ENCODE measurements at regions not wholly inside any gene's neighbourhood (a gene's known extent, or its start where the extent isn't known, plus 50 kb on each side); places are given as distances from the start of the nearest gene placed in this dataset.
"Not testable (repeated sequence)": the region's sequence is repeated elsewhere in the genome, so short reads cannot be mapped to it uniquely, and the experiment has no call there.

DNA sequence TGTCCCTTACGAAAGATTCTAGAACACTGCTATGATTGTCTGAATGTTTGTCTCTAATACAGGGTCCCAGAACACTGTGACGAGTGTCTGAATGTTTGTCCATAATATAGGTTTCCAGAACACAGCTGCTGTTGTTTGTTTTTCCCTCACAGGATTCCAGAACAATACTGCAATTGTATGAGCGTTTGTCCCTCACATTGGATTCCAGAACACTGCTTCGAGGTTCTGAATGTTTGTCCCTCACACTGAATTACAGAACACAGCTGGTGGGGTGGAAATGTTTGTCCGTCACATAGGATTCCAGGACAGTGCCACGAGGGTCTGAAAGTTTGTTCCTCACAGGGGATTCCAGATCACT is 199.0 kb downstream of the FOXD4L6 start:
- not testable (repeated sequence) for H3K4me3 ChIP-seq (ENCODE audit: low read depth, low read length); H2AFZ ChIP-seq (ENCODE audit: low read length, unreplicated experiment); H3K27ac ChIP-seq (ENCODE audit: low read depth, low read length); H3K4me1 ChIP-seq (ENCODE audit: control insufficient read depth, insufficient read depth, low read length, unreplicated experiment); H3K36me3 ChIP-seq (ENCODE audit: insufficient read depth, low read length); H3K79me2 ChIP-seq (ENCODE audit: control insufficient read depth, insufficient read depth, low read length, unreplicated experiment)
- peaks cover 43% of the 10 kb centered on the region; the same call in 1 of the 2 replicates for H3K27me3 ChIP-seq (ENCODE audit: insufficient read depth, low read length)

DNA sequence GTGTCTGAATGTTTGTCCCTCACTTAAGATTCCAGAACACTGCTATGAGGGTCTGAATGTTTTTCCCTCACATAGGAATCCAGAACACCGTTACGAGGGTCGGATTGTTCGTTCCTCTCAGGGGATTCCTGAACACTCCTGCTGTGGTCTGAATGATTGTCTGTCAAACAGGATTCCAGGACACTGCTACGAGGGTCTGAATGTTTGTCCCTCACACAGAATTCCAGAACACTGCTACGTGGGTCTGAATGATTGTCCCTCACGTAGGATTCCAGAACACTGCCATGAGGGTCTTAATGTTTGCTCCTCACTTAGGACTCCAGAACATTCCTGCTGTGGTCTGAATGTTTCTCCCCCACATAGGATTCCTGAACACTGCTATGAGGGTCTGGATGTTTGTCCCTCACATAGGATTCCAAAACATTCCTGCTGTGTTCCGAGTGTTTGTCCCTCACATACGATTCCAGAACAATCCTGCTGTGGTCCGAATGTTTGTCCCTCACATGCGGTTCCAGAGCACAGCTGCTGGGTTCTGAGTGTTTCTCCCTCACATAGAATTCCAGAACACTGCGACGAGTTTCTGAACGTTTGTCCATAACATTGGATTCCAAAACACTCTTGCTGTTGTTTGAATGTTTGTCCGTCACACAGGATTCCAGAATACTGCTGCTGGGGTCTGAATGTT is 199.5 kb downstream of the FOXD4L6 start:
- H3K27me3 ChIP-seq (ENCODE audit: insufficient read depth, low read length): peaks cover 48% of the 10 kb centered on the region; the same call in 1 of the 2 replicates
- H3K4me1 ChIP-seq (ENCODE audit: control insufficient read depth, insufficient read depth, low read length, unreplicated experiment): no peaks in the 10 kb centered on the region
- no peaks in the 10 kb centered on the region for H3K36me3 ChIP-seq (ENCODE audit: insufficient read depth, low read length)
- no peak overlapping the region for H3K4me3 ChIP-seq (ENCODE audit: low read depth, low read length)
- no peak overlapping the region for H3K27ac ChIP-seq (ENCODE audit: low read depth, low read length)
- H2AFZ ChIP-seq (ENCODE audit: low read length, unreplicated experiment): no peak overlapping the region
- H3K79me2 ChIP-seq (ENCODE audit: control insufficient read depth, insufficient read depth, low read length, unreplicated experiment): no peaks in the 10 kb centered on the region

DNA sequence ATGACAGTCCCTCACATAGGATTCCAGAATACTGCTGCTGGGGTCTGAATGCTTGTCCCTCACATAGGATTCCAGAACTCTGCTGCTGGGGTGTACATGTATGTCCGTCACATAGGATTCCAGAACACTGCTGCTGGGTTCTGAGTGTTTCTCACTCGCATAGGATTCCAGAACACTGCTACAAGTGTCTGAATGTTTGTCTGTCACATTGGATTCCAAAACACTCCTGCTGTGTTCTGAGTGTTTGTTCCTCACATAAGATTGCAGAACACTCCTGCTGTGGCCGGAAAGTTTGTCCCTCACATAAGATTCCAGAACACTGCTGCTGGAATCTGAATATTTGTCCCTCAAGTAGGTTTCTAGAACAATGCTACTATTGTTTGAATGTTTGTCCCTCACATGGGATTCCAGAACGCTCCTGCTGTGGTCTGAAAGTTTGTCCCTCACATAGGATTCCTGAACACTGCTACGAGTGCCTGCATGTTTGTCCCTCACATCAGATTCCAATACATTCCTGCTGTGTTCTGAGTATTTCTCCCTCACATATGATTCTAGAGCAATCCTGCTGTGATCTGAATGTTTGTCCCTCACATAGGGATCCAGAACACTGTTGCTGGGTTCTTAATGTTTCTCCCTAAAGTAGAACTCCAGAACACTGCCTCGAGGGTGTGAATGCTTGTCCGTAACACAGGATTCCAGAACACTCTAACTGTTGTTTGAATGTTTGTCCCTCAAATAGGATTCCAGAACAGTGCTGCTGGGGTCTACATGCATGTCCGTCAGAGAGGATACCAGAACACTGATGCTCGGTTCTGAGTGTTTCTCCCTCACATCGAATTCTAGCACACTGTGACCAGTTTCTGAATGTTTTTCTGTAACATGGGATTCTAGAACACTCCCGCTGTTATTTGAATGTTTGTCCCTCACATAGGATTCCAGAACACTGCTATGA is 200.4 kb downstream of the FOXD4L6 start:
- H3K36me3 ChIP-seq (ENCODE audit: insufficient read depth, low read length): no peaks in the 10 kb centered on the region
- no peaks in the 10 kb centered on the region for H3K79me2 ChIP-seq (ENCODE audit: control insufficient read depth, insufficient read depth, low read length, unreplicated experiment)
- H3K27ac ChIP-seq (ENCODE audit: low read depth, low read length): no peak overlapping the region
- H2AFZ ChIP-seq (ENCODE audit: low read length, unreplicated experiment): no peak overlapping the region
- no peaks in the 10 kb centered on the region for H3K4me1 ChIP-seq (ENCODE audit: control insufficient read depth, insufficient read depth, low read length, unreplicated experiment)
- peaks cover 52% of the 10 kb centered on the region; the same call in 1 of the 2 replicates for H3K27me3 ChIP-seq (ENCODE audit: insufficient read depth, low read length)
- no peak overlapping the region for H3K4me3 ChIP-seq (ENCODE audit: low read depth, low read length)

DNA sequence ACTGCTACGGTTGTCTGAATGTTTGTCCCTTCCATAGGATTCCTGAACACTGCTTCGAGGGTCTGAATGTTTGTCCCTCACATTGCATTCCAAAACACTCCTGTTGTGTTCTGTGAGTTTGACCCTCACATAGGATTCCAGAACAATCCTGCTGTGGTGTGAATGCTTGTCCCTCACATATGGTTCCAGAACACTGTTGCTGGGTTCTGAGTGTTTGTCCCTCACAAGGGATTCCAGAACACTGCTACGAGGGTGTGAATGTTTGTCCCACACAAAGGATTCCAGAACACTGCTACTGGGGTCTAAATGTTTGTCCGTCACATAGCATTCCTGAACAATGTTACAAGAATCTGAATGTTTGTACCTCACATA is 201.2 kb downstream of the FOXD4L6 start:
- Histone ChIP-seq H3K27me3 (ENCODE audit: insufficient read depth, low read length) (peaks cover 55% of the 10 kb centered on the region; the same call in 1 of the 2 replicates), H3K4me1 (ENCODE audit: control insufficient read depth, insufficient read depth, low read length, unreplicated experiment) (no peaks in the 10 kb centered on the region), H3K4me3 (ENCODE audit: low read depth, low read length) (no peak overlapping the region), H3K79me2 (ENCODE audit: control insufficient read depth, insufficient read depth, low read length, unreplicated experiment) (no peaks in the 10 kb centered on the region), H3K36me3 (ENCODE audit: insufficient read depth, low read length) (no peaks in the 10 kb centered on the region), H3K27ac (ENCODE audit: low read depth, low read length) (no peak overlapping the region), H2AFZ (ENCODE audit: low read length, unreplicated experiment) (no peak overlapping the region)

DNA sequence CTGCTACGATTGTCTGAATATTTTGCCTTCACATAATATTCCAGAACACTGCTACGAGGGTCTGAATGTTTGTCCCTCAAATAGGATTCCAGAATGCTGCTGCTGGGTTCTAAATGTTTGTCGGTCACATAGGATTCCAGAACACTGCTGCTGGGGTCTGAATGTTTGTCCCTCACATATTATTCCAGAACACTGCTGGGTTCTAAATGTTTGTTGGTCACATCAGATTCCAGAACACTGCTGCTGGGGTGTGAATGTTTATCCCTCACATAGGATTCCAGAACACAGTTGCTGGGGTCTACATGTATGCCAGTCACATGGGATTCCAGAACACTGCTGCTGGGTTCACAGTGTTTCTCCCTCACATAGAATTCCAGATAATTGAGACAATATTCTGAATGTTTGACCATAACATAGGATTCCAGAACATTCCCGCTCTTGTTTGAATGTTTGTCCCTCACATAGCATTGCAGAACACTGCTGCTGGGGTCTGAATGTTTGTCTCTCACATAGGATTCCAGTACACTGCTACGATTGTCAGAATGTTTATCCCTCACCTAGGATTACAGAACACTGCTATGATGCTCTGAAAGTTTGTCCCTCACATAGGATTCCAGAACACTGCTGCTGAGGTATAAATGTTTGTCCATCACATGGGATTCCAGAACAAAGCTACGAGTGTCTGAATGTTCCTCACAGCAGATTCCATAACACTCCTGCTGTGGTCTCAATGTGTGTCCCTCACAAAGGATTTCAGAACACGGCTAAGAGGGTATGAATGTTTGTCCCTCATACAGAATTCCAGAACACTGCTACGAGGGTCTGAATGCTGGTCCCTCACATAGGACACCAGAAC is 201.8 kb downstream of the FOXD4L6 start:
- H3K4me1 ChIP-seq (ENCODE audit: control insufficient read depth, insufficient read depth, low read length, unreplicated experiment): no peaks in the 10 kb centered on the region
- no peak overlapping the region for H3K4me3 ChIP-seq (ENCODE audit: low read depth, low read length)
- no peaks in the 10 kb centered on the region for H3K79me2 ChIP-seq (ENCODE audit: control insufficient read depth, insufficient read depth, low read length, unreplicated experiment)
- H3K36me3 ChIP-seq (ENCODE audit: insufficient read depth, low read length): no peaks in the 10 kb centered on the region
- no peak overlapping the region for H3K27ac ChIP-seq (ENCODE audit: low read depth, low read length)
- H2AFZ ChIP-seq (ENCODE audit: low read length, unreplicated experiment): no peak overlapping the region
- peaks cover 55% of the 10 kb centered on the region; the same call in 1 of the 2 replicates for H3K27me3 ChIP-seq (ENCODE audit: insufficient read depth, low read length)

DNA sequence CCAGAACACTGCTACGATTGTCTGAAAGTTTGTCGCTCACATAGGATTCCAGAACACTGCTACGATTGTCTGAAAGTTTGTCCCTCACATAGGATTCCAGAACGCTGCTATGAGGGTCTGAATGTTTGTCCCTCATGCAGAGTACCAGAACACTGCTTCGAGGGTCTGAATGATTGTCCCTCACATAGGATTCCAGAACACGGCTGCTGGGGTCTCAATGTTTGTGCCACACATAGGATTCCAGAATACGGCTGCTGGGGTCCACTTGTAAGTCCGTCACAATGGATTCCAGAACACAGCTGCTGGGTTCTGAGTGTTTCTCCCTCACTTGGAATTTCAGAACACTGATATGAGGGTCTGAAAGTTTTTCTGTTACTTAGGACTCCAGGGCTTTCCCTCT is 203.3 kb downstream of the FOXD4L6 start:
- H3K4me1 ChIP-seq (ENCODE audit: control insufficient read depth, insufficient read depth, low read length, unreplicated experiment): no peaks in the 10 kb centered on the region
- H2AFZ ChIP-seq (ENCODE audit: low read length, unreplicated experiment): no peak overlapping the region
- H3K36me3 ChIP-seq (ENCODE audit: insufficient read depth, low read length): no peaks in the 10 kb centered on the region
- no peak overlapping the region for H3K4me3 ChIP-seq (ENCODE audit: low read depth, low read length)
- no peaks in the 10 kb centered on the region for H3K79me2 ChIP-seq (ENCODE audit: control insufficient read depth, insufficient read depth, low read length, unreplicated experiment)
- H3K27me3 ChIP-seq (ENCODE audit: insufficient read depth, low read length): peaks cover 50% of the 10 kb centered on the region; the same call in 1 of the 2 replicates
- H3K27ac ChIP-seq (ENCODE audit: low read depth, low read length): no peak overlapping the region

DNA sequence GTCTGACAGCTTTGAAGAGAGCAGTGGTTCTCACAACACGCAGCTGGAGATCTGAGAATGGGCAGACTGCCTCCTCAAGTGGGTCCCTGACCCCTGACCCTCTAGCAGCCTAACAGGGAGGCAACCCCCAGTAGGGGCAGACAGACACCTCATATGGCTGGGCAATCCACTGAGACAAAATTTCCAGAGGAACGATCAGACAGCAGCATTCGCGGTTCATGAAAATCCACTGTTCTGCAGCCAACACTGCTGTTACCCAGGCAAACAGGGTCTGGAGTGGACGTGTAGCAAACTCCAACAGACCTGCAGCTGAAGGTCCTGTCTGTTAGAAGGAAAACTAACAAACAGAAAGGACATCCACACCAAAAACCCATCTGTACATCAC is 212.1 kb downstream of the FOXD4L6 start:
- not testable (repeated sequence) for H3K36me3 ChIP-seq (ENCODE audit: insufficient read depth, low read length); H3K27ac ChIP-seq (ENCODE audit: low read depth, low read length); H3K27me3 ChIP-seq (ENCODE audit: insufficient read depth, low read length)

DNA sequence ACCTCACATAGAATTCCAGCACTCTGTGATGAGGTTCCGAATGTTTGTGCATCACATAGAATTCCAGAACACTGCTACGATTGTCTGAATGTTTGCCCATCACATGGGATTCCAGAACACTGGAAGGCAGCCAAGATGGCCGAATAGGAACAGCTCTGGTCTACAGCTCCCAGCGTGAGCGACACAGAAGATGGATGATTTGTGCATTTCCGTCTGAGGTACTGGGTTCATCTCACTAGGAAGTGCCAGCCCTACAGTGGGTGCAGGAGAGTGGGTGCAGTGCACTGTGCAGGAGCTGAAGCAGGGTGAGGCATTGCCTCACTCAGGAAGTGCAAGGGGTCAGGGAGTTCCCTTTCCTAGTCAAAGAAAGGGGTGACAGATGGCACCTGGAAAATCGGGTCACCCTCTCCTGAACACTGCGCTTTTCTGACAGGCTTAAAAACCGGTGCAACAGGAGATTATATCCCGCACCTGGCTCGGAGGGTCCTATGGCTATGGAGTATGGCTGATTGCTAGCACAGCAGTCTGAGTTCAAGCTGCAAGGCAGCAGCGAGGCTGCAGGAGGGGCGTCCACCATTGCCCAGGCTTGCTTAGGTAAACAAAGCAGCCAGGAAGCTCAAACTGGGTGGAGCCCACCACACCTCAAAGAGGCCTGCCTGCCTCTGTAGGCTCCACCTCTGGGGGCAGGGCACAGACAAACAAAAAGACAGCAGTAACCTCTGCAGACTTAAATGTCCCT is 212.7 kb downstream of the FOXD4L6 start:
- not testable (repeated sequence) for H3K79me2 ChIP-seq (ENCODE audit: control insufficient read depth, insufficient read depth, low read length, unreplicated experiment); H3K36me3 ChIP-seq (ENCODE audit: insufficient read depth, low read length); H3K4me1 ChIP-seq (ENCODE audit: control insufficient read depth, insufficient read depth, low read length, unreplicated experiment); H3K27ac ChIP-seq (ENCODE audit: low read depth, low read length); H3K27me3 ChIP-seq (ENCODE audit: insufficient read depth, low read length); H2AFZ ChIP-seq (ENCODE audit: low read length, unreplicated experiment); H3K4me3 ChIP-seq (ENCODE audit: low read depth, low read length)

More for the DNA sequence above, 212.1 kb downstream of the FOXD4L6 start:
- not testable (repeated sequence) for H3K4me1 ChIP-seq (ENCODE audit: control insufficient read depth, insufficient read depth, low read length, unreplicated experiment); H2AFZ ChIP-seq (ENCODE audit: low read length, unreplicated experiment); H3K79me2 ChIP-seq (ENCODE audit: control insufficient read depth, insufficient read depth, low read length, unreplicated experiment); H3K4me3 ChIP-seq (ENCODE audit: low read depth, low read length)

DNA sequence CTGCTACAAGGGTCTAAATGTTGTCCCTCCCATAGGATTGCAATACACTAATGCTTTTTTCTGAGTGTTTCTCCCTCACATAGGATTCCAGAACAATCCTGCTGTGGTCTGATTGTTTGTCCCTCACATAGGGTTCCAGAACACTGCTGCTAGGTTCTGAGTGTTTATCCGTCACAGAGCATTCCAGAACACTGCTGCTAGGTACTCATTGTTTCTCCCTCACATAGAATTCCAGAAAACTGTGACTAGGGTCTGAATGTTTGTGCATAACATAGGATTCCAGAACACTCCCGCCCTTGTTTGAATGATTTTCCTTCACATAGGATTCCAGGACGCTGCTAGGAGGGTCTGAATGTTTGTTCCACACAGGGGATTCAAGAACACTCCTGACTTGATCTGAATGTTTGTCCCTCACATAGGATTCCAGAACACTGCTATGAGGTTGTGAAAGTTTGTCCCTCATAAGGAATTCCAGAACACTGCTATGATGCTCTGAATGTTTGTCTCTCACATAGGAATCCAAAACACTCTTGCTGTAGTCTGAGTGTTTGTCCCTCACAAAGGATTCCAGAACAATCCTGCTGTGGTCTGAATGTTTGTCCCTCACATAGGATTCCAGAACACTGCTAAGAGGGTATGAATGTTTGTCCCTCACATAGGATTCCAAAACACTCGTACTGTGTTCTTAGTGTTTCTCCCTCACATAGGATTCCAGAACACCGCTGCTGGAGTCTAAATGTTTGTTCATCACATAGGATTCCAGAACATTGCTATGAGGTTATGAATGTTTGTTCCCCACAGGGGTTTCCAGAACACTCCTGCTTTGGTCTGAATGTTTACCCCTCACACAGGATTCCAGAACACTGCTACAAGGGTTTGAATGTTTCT is 213.5 kb downstream of the FOXD4L6 start:
- H3K4me1 ChIP-seq (ENCODE audit: control insufficient read depth, insufficient read depth, low read length, unreplicated experiment): no peaks in the 10 kb centered on the region
- no peak overlapping the region for H2AFZ ChIP-seq (ENCODE audit: low read length, unreplicated experiment)
- no peaks in the 10 kb centered on the region for H3K36me3 ChIP-seq (ENCODE audit: insufficient read depth, low read length)
- H3K27me3 ChIP-seq (ENCODE audit: insufficient read depth, low read length): no peaks in the 10 kb centered on the region
- no peak overlapping the region for H3K4me3 ChIP-seq (ENCODE audit: low read depth, low read length)
- no peak overlapping the region for H3K27ac ChIP-seq (ENCODE audit: low read depth, low read length)
- no peaks in the 10 kb centered on the region for H3K79me2 ChIP-seq (ENCODE audit: control insufficient read depth, insufficient read depth, low read length, unreplicated experiment)
